Cardiac septum (tissue), 1 donor: ENCODE measurements at regions not wholly inside any gene's neighbourhood (a gene's known extent, or its start where the extent isn't known, plus 50 kb on each side); places are given as distances from the start of the nearest gene placed in this dataset.
A peak's percentile ranks its signal among the peaks of the same experiment; 100 is the strongest.

Experiments
- DNase-seq: peaks from one replicate; pipeline ENCODE4 v3.0.0-alpha.2; 2020; ENCODE audit warnings: low spot score
- intact Hi-C: fragments of 100-400 bp; cut with DNase I; formaldehyde crosslinking; loops from one replicate; pipeline ENCODE4 v1.14.0; 2022
- donor health status: DM: no; HTN: no; CAD: no.

DNA sequence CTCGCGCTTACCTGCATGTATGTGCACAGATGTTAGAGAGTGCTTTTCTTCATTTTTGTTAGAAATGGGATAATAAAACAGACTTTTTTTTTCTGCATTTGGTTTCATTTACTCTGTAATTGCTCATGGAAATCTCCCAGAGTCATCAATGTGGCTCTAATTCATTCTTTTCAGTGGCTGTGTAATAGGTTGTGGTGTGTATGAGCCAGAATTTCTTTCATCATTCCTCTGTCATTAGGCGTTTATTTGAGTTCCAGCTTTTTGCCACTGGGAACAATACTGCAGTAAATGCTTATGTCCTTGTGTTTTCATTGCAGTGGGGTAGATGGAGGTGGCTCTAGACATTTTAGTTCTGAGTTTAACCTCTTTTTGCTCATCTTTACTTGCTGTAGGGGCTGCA, 118.9 kb downstream of the NXNL2 start:
- intact Hi-C loops: loop anchor here (10.0 kb wide), 1 partner anchor 101 kb away; no protein-coding TSS in a partner anchor
- DNase-seq: no peak

DNA sequence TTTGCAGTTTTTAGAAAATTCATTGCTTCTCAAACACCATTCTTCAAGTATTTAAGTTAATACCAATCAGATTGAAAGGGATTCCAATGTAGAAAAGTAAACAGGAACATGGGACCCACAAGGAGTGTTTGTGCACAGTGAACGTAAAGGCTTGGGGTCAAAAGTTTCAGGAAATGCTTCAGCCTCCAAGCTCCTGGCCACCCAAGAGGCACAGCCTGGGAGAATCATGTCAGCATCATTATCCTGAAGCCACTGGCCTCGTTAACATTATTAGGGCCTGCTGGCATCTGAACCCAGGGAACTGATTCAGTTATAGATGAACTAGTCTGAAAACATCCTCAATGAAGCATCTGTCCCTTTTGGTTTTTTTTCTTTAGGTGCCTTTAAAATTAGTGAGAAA, 122.9 kb downstream of the NXNL2 start:
- DNase-seq: no peak
- intact Hi-C loops: loop anchor here (10.0 kb wide), 1 partner anchor 97 kb away; no protein-coding TSS in a partner anchor

DNA sequence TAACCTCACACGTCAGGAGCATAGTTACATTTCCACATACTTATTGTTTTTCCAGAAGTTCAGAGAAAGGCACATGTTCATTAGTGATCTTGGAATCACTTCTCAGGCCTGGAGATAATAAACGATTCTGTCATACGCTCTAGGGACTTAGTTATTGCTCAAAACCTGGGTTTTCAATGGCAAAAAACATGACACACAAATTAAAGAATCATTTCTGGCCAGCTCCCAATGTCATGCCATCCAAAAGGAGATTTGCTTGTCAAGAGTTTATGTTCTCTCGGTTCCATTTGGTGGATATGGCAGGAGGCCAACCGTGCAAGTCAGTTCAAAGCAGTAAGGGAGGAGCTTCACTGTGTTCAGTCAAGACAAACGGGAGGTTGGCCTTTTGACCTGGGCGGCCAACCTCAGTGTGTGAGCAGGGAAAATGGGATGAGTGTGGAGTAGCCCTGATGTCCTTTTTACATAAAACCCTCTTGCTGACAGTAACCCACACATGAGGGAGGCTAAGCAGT, 123.4 kb downstream of the NXNL2 start:
- DNase-seq: no peak
- intact Hi-C loops: loop anchor here (10.0 kb wide), 1 partner anchor 96 kb away; no protein-coding TSS in a partner anchor

DNA sequence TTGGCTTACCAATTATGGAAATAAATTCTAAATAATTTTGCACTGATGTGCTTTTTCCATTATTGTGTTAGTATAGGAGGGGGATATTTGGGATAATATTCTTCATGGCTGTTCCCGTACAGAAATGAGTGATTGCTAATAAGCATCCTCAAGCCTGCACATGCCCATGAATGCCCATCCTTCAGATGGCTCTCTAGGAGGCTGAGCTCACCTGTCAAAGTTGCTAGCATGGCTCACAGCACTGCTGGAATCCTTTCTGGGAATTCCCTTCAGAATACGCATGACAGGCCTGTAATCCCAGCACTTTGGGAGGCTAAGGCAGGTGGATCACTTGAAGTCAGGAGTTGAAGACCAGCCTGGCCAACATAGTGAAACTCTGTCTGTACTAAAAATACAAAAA, 124.1 kb downstream of the NXNL2 start:
- intact Hi-C loops: loop anchor here (10.0 kb wide), 1 partner anchor 96 kb away; no protein-coding TSS in a partner anchor
- DNase-seq: no peak

DNA sequence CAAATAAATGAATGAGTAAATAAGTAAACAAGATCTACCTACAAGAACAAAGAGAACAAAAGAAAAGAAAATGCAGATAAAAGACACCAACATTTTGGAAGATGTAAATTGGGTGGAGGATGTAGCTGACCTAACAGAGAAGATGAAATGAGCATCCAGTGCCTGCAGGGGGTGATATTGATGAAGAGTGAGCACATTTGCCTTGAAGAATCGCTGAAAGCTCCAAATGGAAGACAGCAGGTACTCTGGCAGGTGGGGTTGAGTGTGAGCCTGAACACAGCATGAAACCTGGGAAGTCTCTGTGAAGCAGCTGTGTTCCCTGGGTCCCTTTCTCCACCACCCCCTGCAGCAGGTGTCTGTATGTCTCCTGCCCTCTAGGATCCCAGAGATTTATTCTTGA, 125.6 kb downstream of the NXNL2 start:
- intact Hi-C loops: no loop called here
- DNase-seq: no peak

DNA sequence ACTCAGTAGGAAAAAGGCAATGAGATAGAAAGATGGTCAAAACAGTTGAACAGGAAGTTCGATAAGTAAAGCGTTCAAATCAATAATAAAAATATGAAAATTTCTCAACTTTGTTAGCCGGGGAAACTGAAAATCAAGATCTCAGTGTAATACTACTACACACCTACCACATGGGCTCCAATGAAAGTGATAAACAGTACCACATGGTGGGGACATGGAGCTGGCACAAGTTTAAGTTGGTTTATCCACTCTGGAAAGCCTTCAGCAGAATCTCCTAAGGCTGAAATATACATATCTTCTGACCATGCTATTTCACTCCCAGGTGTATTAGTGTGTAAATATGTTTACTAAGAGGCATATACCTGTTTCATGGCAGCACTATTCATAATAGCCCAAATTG, 126.8 kb downstream of the NXNL2 start:
- DNase-seq: no peak
- intact Hi-C loops: no loop called here

DNA sequence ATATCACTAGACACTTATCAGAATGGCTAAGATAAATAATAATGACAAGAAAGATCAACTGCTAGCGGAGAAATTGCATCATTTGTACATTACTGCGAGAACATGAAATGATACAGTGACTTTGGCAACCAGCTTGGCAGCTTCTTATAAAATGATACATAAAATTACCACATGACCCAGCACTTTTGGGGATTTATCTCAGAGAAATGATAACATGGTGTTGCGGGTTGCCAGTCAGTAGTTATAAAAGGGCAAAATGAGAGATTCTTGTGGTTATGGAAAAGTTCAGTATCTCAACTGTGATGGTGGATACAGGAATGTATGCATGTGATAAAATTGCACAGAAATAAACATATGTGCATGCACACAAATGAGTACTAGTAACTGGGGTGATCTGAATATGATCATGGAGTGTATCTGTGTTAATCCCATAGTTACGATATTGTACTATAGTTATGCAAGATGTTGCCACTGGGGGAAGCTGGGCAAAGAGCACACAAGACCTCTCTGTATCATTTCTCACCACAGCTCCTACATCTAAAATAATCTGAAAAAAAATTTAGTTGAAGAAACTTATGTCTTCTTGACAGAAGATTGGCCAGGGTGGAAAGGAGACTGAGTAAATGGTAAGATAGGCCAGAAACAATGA, 128.9 kb downstream of the NXNL2 start:
- intact Hi-C loops: no loop called here
- DNase-seq: no peak

DNA sequence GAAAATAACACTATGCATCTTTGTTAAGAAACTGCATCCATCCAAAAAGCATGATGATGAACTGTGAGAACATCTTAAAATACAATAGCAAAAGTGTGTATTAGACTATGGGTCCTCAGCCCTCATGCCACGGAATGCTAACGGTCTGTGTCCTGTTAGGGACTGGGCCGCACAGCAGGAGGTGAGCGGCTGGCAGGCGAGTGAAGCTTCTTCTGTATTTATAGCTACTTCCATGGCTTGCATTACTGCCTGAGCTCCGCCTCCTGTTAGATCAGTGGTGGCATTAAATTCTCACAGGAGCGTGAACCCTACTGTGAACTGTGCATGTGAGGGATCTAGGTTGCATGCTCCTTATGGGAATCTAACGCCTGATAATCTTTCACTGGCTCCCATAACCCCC, 129.8 kb downstream of the NXNL2 start:
- no peak for DNase-seq
- intact Hi-C loops: no loop called here

DNA sequence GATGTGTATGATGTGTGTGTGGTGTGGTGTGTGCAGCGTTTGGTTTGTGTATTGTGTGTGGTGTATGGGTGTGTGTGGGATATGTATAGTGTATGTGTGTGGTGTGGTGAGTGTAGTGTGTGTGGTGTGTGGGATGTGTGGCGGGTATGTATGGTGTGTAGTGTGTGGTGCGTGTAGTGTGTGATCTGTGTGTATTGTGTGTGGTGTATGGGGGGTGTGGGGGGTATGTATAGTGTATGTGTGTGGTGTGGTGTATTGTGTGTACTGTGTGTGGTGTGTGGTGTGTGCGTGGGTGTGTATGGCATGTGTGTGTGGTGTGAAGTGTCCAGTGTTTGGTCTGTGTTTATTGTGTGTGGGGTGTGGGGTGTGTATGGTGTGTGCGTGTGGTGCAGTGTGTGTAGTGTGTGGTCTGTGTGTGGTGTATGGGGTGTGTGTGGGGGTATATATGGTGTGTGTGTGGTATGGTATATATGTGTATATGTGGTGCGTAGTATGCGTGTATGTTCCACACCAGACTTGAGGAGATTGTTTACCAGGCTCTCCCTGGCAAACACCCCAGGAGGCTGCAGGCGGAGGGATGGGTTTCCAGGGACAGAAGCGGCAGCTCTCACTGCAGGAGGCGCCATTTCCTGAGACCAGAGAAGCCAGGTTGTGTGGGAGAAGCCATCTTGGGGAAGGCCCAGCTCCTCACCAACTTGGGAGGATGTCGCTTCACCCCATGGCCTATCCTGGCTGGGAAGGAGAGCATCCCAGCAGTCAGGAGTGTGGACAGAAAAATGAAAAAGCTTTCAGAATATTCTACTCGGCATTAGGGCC, 138.1 kb downstream of the NXNL2 start:
- no peak for DNase-seq
- intact Hi-C loops: no loop called here

DNA sequence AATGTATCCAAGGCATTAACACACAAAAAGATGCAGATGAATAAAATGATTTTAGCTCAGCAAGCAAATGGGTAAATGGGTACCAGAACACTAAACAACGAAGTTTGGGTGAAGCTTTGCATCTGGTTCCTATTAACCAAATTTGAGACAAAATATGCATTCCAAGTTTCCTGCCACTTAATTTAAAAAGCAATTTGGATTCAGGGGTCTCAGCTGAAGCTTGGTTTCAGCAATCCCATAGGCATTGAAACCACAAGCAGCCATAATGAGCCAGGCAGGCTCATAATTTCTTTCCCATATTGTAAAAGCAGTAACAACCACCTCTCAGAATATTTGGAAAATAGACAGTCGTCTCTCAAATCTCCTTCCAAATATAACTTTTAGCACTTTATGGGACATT, 138.9 kb downstream of the NXNL2 start:
- DNase-seq: no peak
- intact Hi-C loops: no loop called here

DNA sequence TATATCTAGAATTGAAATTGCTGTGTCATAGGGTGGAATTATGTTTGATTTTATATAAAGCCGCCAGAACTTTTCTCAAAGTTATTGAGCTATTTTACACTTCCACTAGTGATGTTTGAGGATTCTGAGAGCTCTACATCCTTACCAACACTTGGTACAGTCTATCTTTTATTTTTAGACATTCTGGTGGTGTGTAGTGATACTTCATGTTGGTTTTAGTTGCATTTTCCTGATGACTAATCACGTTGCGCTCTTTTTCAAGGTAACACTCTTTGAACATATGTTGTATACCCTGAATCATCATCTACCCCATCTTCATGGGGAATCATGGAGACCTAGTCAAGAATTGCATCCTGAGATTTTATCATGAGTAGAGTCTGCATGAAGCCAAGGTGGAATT, 141.7 kb downstream of the NXNL2 start:
- intact Hi-C loops: no loop called here
- DNase-seq: no peak

DNA sequence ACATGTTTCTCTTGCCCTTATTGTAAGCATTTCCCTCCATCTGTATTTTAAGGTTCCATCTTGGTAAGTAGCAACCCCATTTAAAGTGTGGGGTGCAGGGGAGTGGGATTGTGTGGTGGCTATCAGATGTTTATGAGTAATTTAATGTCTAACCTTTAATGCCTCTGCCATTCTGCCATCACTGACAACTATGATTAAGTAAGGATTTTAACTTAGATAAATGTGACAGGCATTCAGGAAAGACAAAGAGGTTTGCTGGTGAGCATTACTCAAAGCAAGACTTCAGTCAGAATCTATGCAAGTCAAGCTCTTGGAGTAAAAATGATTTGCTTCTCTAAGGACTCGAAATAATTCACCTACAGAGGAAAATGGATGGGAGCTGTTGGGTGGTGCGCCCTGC, 143.0 kb downstream of the NXNL2 start:
- intact Hi-C loops: no loop called here

DNA sequence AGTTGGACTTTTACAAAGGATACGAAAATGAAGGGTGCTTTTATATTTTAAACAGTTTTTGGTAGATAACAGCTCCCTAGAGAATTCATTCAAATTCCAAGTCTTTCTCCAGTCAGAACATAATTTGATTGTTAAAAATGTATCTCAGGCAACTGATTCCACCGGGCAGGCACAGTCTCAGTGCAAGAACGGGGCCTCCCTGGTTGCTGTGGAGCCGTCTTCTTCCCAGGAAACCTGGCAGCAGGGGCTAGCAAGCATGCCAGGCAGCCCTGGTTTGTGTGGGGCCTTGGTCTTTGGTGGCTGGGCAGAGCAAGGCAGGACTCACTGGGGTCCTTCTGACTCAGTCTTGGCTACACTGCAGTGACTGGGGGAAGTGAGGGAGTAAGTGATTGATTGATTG, 143.5 kb downstream of the NXNL2 start:
- intact Hi-C loops: no loop called here
- no peak for DNase-seq

More for the DNA sequence above, 143.0 kb downstream of the NXNL2 start:
- DNase-seq: no peak

DNA sequence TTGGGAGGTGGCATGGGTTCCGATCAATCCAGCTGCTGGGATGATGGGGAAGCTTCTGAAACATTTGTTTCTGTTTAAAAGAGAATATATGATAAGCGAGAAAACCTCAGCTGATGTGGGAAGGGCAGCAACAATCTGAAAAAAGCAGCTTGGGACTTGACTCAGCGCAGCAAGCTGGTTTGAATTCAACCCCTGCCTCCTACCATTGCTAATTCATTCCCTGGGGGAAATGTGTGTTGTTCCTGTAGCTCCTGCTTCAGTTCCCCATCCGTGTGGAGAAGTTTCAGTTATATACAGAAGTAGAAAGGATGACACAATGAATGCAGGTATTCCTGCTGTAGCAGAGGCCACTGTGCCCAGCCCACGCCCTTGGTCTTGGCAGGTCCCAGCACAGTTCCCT, 145.1 kb downstream of the NXNL2 start:
- intact Hi-C loops: no loop called here
- no peak for DNase-seq

DNA sequence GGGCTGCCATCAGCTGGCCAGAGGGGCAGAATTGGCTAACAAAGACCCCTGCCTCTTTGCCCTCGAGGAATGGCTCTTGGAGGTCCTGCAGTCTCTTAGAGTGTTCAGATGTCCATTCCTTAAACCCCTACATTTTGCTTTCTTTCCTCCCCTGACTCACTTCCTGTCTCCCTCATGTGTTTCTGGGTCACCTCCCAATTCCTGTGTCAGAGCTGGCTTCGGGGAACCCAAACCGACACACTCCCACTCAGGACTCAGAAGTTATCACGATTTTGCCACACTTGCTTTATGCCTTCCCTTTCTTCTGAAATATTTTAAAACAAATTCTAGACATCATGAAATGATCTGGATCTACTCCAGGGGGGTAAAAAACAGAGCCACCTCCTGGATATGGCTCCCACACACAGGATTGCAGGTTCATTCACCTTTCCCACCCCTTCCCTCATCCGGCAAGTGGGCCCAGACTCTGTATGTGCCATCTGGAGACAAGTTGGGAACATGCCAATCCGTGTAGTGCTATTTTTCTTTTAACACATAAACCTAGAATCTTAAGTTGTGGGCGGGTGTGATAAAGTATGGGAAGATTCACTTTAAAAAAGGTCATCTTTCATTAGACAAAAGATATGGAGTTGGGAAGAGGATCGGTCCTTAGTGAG, 145.7 kb downstream of the NXNL2 start:
- intact Hi-C loops: no loop called here
- DNase-seq: no peak

DNA sequence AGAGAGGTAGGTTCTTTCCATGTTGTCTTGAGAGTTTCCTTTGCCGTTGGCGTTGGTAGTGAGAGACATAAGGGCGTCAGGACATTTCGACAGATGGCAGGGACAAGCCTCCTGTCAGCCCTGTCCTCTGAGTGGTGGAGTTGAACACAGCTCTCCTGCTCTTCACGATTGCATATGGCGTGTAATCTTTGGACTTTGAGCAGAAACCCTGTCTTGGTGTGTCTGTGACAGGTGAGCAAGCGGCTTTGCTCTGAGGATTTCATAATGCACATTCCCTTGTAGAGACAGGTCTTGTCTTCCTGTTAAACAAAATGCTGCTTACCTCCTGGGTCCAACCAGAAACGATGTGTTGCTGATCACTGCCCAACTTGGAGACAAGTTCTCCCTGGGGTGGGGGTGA, 146.5 kb downstream of the NXNL2 start:
- intact Hi-C loops: no loop called here
- no peak for DNase-seq

DNA sequence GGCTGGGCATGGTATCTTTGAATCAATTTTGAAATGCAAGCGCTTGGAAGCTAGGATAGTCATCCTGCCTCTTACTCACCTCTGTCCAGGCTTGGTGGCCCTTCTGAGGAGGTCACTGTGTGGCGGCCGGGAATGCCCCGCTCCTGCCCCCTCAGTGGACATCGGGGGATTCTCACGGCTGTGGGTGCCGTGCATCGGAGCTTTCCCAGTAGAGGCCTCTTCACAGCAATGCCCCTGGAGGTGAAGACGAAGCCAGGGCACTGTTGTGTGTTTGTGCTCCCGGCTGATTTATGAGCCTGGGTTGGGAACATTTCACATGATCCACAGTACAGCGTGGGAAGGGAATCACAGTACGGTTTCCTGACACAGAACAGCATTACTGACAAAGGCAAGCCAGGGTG, 147.5 kb downstream of the NXNL2 start:
- DNase-seq: peak; percentile 7
- intact Hi-C loops: no loop called here

DNA sequence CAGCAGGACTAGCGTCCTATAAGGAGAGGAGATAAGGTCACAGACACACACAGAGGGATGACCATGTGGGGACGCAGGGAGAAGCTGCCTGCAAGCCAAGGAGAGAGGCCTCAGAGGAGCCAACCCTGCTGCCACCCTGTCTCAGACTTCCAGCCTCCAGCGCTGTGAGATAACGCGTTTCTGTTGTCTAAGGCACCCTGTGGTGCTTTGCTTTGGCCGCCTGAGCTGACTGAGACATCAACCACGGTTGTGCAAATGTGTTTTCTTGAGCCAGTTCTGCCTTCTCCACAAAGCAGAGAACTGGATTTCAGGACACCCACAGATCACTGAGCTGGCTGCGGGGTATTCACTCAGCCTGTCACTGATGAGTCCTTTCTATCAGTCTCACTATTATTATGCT, 149.1 kb downstream of the NXNL2 start:
- intact Hi-C loops: no loop called here

DNA sequence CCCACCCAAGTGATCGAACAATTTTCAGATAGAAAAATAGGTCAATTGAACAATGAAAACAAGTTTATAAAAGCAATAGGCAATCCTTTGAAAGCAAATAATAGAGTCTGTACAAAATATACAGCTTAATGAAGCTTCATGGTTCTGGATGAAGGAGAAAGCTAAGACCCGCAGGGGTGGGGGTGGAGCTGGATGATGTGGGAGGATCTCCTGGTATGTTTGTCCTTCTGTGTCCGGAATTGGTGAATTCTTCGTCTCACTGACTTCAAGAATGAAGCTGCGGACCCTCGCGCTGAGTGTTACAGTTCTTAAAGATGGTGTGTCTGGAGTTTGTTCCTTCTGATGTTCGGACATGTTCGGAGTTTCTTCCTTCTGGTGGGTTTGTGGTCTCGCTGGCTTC, 149.9 kb downstream of the NXNL2 start:
- DNase-seq: no peak
- intact Hi-C loops: no loop called here

More for the DNA sequence above, 149.1 kb downstream of the NXNL2 start:
- DNase-seq: no peak

DNA sequence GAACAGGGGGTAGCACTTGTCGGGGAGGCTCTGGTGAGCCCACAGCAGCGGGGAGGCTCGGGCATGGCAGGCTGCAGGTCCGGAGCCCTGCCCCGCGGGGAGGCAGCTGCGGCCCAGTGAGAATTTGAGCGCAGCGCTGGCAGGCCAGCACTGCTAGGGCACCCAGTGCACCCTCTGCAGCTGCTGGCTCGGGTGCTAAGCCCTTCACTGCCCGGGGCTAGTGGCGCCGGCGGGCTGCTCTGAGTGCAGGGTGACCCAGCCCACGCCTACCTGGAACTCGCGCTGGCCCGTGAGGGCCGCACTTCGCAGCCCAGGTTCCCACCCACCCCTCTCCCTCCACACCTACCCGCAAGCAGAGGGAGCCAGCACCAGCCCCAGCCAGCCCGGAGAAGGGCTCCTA, 151.0 kb downstream of the NXNL2 start:
- intact Hi-C loops: no loop called here
- no peak for DNase-seq
